HCT116 (cell line): ENCODE measurements at regions not wholly inside any gene's neighbourhood (a gene's known extent, or its start where the extent isn't known, plus 50 kb on each side); places are given as distances from the start of the nearest gene placed in this dataset.

Experiments
- CTCF ChIP-seq, 3 experiments: fragments of 200-600 bp in 1 of 3; sonication (generic) in 1 of 3; IDR thresholded peaks in 2 of 3; conservative IDR thresholded peaks in 1 of 3; 2 replicates each; pipeline ENCODE4 v1.5.1; 2012 to 2017; ENCODE audit warnings: low read depth in 2 of 3, low read length in 2 of 3, antibody characterized with exemption in 1 of 3, borderline replicate concordance in 1 of 3, control low read depth in 1 of 3, mild to moderate bottlenecking in 1 of 3, mixed read lengths in 1 of 3, mixed run types in 1 of 3, moderate library complexity in 1 of 3; ENCODE audit not compliant: insufficient read depth in 1 of 3
- EZH2phosphoT487 ChIP-seq: fragments of 200-600 bp; IDR thresholded peaks from 2 replicates; pipeline ENCODE4 v1.6.1; 2018; ENCODE audit warnings: antibody characterized with exemption, borderline replicate concordance
- POLR2A ChIP-seq: IDR thresholded peaks from 2 replicates; pipeline ENCODE4 v1.7.0; 2011; ENCODE audit warnings: borderline replicate concordance; ENCODE audit not compliant: insufficient read depth, insufficient read length; ENCODE audit errors: extremely low read depth
- TF ChIP-seq, protein P1 (sequence below): IDR thresholded peaks from 2 replicates; pipeline ENCODE4 v1.6.1; 2012
- TF ChIP-seq, protein P2 (sequence below): IDR thresholded peaks from 2 replicates; pipeline ENCODE4 v1.6.1; 2012; ENCODE audit warnings: low read depth

GRCh38 chr12:18955594-18955993 lies 173.9 kb upstream of the PLEKHA5 start:
- TF ChIP-seq, protein P1, sequence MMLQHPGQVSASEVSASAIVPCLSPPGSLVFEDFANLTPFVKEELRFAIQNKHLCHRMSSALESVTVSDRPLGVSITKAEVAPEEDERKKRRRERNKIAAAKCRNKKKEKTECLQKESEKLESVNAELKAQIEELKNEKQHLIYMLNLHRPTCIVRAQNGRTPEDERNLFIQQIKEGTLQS: no peak
- TF ChIP-seq POLR2A (no peak), CTCF (IDR thresholded peaks at IDR 0.05 in 2 of 3, conservative IDR thresholded peaks at IDR 0.05 in 1 of 3; ENCODE audit: borderline replicate concordance in 1 of 3, insufficient read depth in 1 of 3, low read depth in 2 of 3, low read length in 2 of 3) (no peak), EZH2phosphoT487 (no peak)
- TF ChIP-seq, protein P2, sequence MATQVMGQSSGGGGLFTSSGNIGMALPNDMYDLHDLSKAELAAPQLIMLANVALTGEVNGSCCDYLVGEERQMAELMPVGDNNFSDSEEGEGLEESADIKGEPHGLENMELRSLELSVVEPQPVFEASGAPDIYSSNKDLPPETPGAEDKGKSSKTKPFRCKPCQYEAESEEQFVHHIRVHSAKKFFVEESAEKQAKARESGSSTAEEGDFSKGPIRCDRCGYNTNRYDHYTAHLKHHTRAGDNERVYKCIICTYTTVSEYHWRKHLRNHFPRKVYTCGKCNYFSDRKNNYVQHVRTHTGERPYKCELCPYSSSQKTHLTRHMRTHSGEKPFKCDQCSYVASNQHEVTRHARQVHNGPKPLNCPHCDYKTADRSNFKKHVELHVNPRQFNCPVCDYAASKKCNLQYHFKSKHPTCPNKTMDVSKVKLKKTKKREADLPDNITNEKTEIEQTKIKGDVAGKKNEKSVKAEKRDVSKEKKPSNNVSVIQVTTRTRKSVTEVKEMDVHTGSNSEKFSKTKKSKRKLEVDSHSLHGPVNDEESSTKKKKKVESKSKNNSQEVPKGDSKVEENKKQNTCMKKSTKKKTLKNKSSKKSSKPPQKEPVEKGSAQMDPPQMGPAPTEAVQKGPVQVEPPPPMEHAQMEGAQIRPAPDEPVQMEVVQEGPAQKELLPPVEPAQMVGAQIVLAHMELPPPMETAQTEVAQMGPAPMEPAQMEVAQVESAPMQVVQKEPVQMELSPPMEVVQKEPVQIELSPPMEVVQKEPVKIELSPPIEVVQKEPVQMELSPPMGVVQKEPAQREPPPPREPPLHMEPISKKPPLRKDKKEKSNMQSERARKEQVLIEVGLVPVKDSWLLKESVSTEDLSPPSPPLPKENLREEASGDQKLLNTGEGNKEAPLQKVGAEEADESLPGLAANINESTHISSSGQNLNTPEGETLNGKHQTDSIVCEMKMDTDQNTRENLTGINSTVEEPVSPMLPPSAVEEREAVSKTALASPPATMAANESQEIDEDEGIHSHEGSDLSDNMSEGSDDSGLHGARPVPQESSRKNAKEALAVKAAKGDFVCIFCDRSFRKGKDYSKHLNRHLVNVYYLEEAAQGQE: no peak
